Caki2 (cell line): ENCODE measurements at regions not wholly inside any gene's neighbourhood (a gene's known extent, or its start where the extent isn't known, plus 50 kb on each side); places are given as distances from the start of the nearest gene placed in this dataset.
"Not testable (repeated sequence)": the region's sequence is repeated elsewhere in the genome, so short reads cannot be mapped to it uniquely, and the experiment has no call there.

Experiments used
- DNase-seq: peaks from one replicate; pipeline ENCODE4 v3.0.0-alpha.2; 2015; ENCODE audit warnings: low read depth
- in situ Hi-C: cut with HindIII; loops from 2 replicates; pipeline ENCODE4 v1.10.0; 2016; ENCODE audit warnings: low sequenced_read_pairs, low pct_unique_long_range_greater_than_20kb, mixed read lengths

- in situ Hi-C loops = no loop called here
- DNase-seq = no peak
Observed at GRCh38 chr13:74256969-74257368, 122.8 kb upstream of the KLF12 start.

GRCh38 chr13:74253161-74253560, 119.0 kb upstream of the KLF12 start:
- in situ Hi-C loops = no loop called here

GRCh38 chr13:74251778-74252519, 117.7 kb upstream of the KLF12 start:
- in situ Hi-C loops = no loop called here

More at GRCh38 chr13:74253161-74253560, 119.0 kb upstream of the KLF12 start:
- no peak for DNase-seq

GRCh38 chr13:74250738-74251190, 116.6 kb upstream of the KLF12 start:
- no peak for DNase-seq
- in situ Hi-C loops = no loop called here

More at GRCh38 chr13:74251778-74252519, 117.7 kb upstream of the KLF12 start:
- no peak for DNase-seq

GRCh38 chr13:74248477-74248876, 114.3 kb upstream of the KLF12 start:
- DNase-seq = no peak

GRCh38 chr13:74246487-74246886, 112.3 kb upstream of the KLF12 start:
- in situ Hi-C loops = no loop called here
- DNase-seq = no peak

More at GRCh38 chr13:74248477-74248876, 114.3 kb upstream of the KLF12 start:
- in situ Hi-C loops = no loop called here

GRCh38 chr13:74243637-74244526, 109.7 kb upstream of the KLF12 start:
- DNase-seq = no peak
- in situ Hi-C loops = no loop called here

- DNase-seq, in situ Hi-C loops: not testable (repeated sequence)
Observed at GRCh38 chr13:74241343-74241742, 107.1 kb upstream of the KLF12 start.

GRCh38 chr13:74230984-74231501, 96.8 kb upstream of the KLF12 start:
- DNase-seq = no peak
- in situ Hi-C loops = no loop called here

- DNase-seq = no peak
- in situ Hi-C loops = no loop called here
Observed at GRCh38 chr13:74229242-74229641, 95.0 kb upstream of the KLF12 start.

- in situ Hi-C loops = no loop called here
- DNase-seq = no peak
Observed at GRCh38 chr13:74227476-74228158, 93.4 kb upstream of the KLF12 start.

- in situ Hi-C loops = no loop called here
- no peak for DNase-seq
Observed at GRCh38 chr13:74226791-74227475, 92.7 kb upstream of the KLF12 start.

GRCh38 chr13:74221752-74222151, 87.5 kb upstream of the KLF12 start:
- in situ Hi-C loops = no loop called here
- DNase-seq = no peak

GRCh38 chr13:74219566-74219965, 85.4 kb upstream of the KLF12 start:
- in situ Hi-C loops = no loop called here
- DNase-seq = no peak

GRCh38 chr13:74218291-74218690, 84.1 kb upstream of the KLF12 start:
- DNase-seq = no peak
- in situ Hi-C loops = no loop called here

GRCh38 chr13:74217811-74218210, 83.6 kb upstream of the KLF12 start:
- in situ Hi-C loops = no loop called here
- no peak for DNase-seq

GRCh38 chr13:74215420-74215819, 81.2 kb upstream of the KLF12 start:
- no peak for DNase-seq
- in situ Hi-C loops = no loop called here

GRCh38 chr13:74214321-74214720, 80.1 kb upstream of the KLF12 start:
- DNase-seq = no peak
- in situ Hi-C loops = no loop called here
